AG09319 (cell line): ENCODE measurements at regions not wholly inside any gene's neighbourhood (a gene's known extent, or its start where the extent isn't known, plus 50 kb on each side); places are given as distances from the start of the nearest gene placed in this dataset.

Experiments
- DNase-seq: peaks from one replicate; pipeline ENCODE4 v3.0.0-alpha.2; 2010; ENCODE audit warnings: low read depth; ENCODE audit errors: extremely low read depth
- CTCF ChIP-seq: IDR thresholded peaks from 2 replicates; pipeline ENCODE4 v1.5.1; 2011; ENCODE audit warnings: low read depth, mild to moderate bottlenecking, inconsistent platforms, low read length, moderate library complexity

- no peak for TF ChIP-seq CTCF
These were observed 59.7 kb upstream of the LMO1 start for GRCh38 chr11:8323161-8323935.

GRCh38 chr11:8321876-8322275, 58.2 kb upstream of the LMO1 start:
- DNase-seq: no peak
- TF ChIP-seq CTCF: no peak

More at GRCh38 chr11:8323161-8323935, 59.7 kb upstream of the LMO1 start:
- no peak for DNase-seq

- no peak for DNase-seq
- TF ChIP-seq CTCF: no peak
These were observed 56.4 kb upstream of the LMO1 start for GRCh38 chr11:8320076-8320475.

GRCh38 chr11:8318536-8318935, 54.9 kb upstream of the LMO1 start:
- no peak for DNase-seq
- no peak for TF ChIP-seq CTCF

GRCh38 chr11:8317159-8317558, 53.5 kb upstream of the LMO1 start:
- DNase-seq: no peak
- no peak for TF ChIP-seq CTCF

GRCh38 chr11:8315954-8316353, 52.3 kb upstream of the LMO1 start:
- no peak for TF ChIP-seq CTCF
- no peak for DNase-seq

GRCh38 chr11:8315463-8315862, 51.8 kb upstream of the LMO1 start:
- DNase-seq: no peak
- TF ChIP-seq CTCF: no peak
